ENCODE measurements at regions not wholly inside any gene's neighbourhood (a gene's known extent, or its start where the extent isn't known, plus 50 kb on each side); places are given as distances from the start of the nearest gene placed in this dataset.

DNA sequence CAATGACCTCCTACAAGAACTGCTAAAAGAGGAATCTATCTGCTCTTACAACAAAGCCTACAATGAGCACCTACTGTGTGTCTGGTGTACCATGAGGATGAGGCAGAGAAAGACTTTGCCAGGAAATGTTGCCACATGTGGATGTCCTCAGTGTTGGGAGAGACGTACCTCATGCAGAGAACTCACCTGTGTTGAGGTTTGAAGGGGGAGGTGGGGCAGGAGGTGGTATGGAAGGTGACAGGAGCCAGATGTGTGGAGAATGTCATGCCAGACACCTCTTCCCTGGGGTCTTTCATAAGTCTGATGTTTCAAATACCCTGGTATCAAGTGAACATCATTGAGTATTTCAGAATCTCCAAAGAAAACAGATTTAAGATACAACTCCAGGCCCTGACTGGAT is 220.1 kb upstream of the RNF32 start:
- Histone ChIP-seq H3K9ac (ENCODE audit: low read length) (no peak overlapping the region), H3K79me1 (replicated peaks; ENCODE audit: low read length, poor library complexity, severe bottlenecking) (no peaks in the 10 kb centered on the region), H3K27ac (ENCODE audit: low read length, poor library complexity, severe bottlenecking) (no peak overlapping the region), H2BK120ac (ENCODE audit: low read depth, low read length) (no peak overlapping the region), H2AFZ (ENCODE audit: low read depth, low read length) (no peak overlapping the region), H4K91ac (ENCODE audit: low read length) (no peak overlapping the region), H2AK5ac (ENCODE audit: low read length, severe bottlenecking) (no peak overlapping the region), H2BK5ac (ENCODE audit: low read depth, low read length, poor library complexity, severe bottlenecking) (no peak overlapping the region), H3K4me2 (ENCODE audit: low read length, poor library complexity, severe bottlenecking) (no peak overlapping the region), H3K18ac (ENCODE audit: low read depth in 1 of 2, low read length in 2 of 2) (no peak overlapping the region), H3K4me1 (ENCODE audit: control insufficient read depth, insufficient read depth, low read depth, low read length) (no peaks in the 10 kb centered on the region), H3K23ac (ENCODE audit: low read length in 2 of 2) (no peak overlapping the region), H3K27me3 (ENCODE audit: control insufficient read depth in 1 of 2, insufficient read depth in 1 of 2, low read length in 2 of 2) (no peaks in the 10 kb centered on the region), H3K9me3 (ENCODE audit: control insufficient read depth, low read length) (no peaks in the 10 kb centered on the region), H2BK15ac (ENCODE audit: low read depth, poor library complexity, severe bottlenecking) (no peak overlapping the region), H4K8ac (ENCODE audit: low read length) (no peak overlapping the region), H3K36me3 (ENCODE audit: control insufficient read depth in 1 of 2, insufficient read depth in 2 of 2, low read depth in 1 of 2, low read length in 2 of 2) (no peaks in the 10 kb centered on the region), H3K14ac (ENCODE audit: low read length in 2 of 2) (no peak overlapping the region), H3K4me3 (ENCODE audit: insufficient read depth in 1 of 2, low read depth in 1 of 2, low read length in 2 of 2) (no peak overlapping the region), H3K4ac (ENCODE audit: low read depth in 1 of 2, low read length in 2 of 2) (no peak overlapping the region), H2BK12ac (ENCODE audit: low read length in 2 of 2) (no peak overlapping the region)
- 57% methylated on average over 1 of the region's 1 CpG for WGBS
- no peak for DNase-seq

DNA sequence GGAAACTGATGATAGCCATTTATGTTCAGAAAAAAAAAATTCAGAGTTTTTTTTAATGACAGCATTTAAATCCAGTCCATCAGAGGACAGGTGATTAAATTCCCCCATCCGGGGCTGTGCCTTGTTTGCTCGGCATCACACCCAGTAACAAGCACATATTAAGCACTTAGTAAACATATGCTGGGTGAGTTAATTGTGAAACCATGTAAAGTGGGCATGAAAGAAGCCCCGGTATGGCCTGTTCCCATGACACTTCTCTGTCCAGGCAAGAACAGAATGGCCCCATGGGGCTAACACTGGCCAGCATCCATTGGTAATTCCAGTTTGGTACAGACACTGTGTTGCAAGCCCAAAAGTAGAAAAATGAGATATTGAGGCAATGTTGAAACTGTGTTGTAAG is 220.8 kb upstream of the RNF32 start:
- DNase-seq: no peak
- no peak overlapping the region for H2BK12ac ChIP-seq (ENCODE audit: low read length in 2 of 2)
- H4K8ac ChIP-seq (ENCODE audit: low read length): no peak overlapping the region
- H2BK5ac ChIP-seq (ENCODE audit: low read depth, low read length, poor library complexity, severe bottlenecking): no peak overlapping the region
- H3K4ac ChIP-seq (ENCODE audit: low read depth in 1 of 2, low read length in 2 of 2): no peak overlapping the region
- no peak overlapping the region for H3K23ac ChIP-seq (ENCODE audit: low read length in 2 of 2)
- WGBS: 72% methylated on average over 2 of the region's 3 CpGs
- H3K9me3 ChIP-seq (ENCODE audit: control insufficient read depth, low read length): no peaks in the 10 kb centered on the region
- H2BK120ac ChIP-seq (ENCODE audit: low read depth, low read length): no peak overlapping the region
- no peak overlapping the region for H3K4me3 ChIP-seq (ENCODE audit: insufficient read depth in 1 of 2, low read depth in 1 of 2, low read length in 2 of 2)
- H3K36me3 ChIP-seq (ENCODE audit: control insufficient read depth in 1 of 2, insufficient read depth in 2 of 2, low read depth in 1 of 2, low read length in 2 of 2): no peaks in the 10 kb centered on the region
- H3K14ac ChIP-seq (ENCODE audit: low read length in 2 of 2): no peak overlapping the region
- H3K9ac ChIP-seq (ENCODE audit: low read length): no peak overlapping the region
- no peaks in the 10 kb centered on the region for H3K27me3 ChIP-seq (ENCODE audit: control insufficient read depth in 1 of 2, insufficient read depth in 1 of 2, low read length in 2 of 2)
- H2AK5ac ChIP-seq (ENCODE audit: low read length, severe bottlenecking): no peak overlapping the region
- no peak overlapping the region for H2BK15ac ChIP-seq (ENCODE audit: low read depth, poor library complexity, severe bottlenecking)
- no peak overlapping the region for H3K27ac ChIP-seq (ENCODE audit: low read length, poor library complexity, severe bottlenecking)
- H3K79me1 ChIP-seq (replicated peaks; ENCODE audit: low read length, poor library complexity, severe bottlenecking): no peaks in the 10 kb centered on the region
- no peaks in the 10 kb centered on the region for H3K4me1 ChIP-seq (ENCODE audit: control insufficient read depth, insufficient read depth, low read depth, low read length)
- no peak overlapping the region for H4K91ac ChIP-seq (ENCODE audit: low read length)
- H2AFZ ChIP-seq (ENCODE audit: low read depth, low read length): no peak overlapping the region
- no peak overlapping the region for H3K4me2 ChIP-seq (ENCODE audit: low read length, poor library complexity, severe bottlenecking)
- H3K18ac ChIP-seq (ENCODE audit: low read depth in 1 of 2, low read length in 2 of 2): no peak overlapping the region

DNA sequence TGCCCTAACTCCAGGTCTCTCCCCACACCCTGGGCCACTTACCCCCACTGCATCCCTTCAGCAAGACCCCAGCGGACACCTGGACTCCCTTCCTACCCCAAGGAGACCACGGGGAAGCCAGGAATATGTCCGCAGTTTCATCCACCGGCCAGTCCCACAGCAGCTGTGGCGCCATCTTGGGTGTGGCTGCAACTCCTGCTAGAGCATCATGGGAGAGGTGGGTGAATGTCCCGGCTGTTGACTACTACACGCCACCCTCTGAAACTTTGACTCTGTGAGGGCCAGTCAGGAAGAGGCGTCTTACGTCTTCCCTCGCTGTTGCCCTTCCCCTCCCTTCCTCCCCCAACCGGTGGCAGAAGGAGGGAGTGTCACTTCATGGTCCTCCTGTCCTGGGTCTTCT is 238.3 kb upstream of the RNF32 start:
- Histone ChIP-seq H3K79me1 (replicated peaks; ENCODE audit: low read length, poor library complexity, severe bottlenecking) (no peaks in the 10 kb centered on the region), H3K27ac (ENCODE audit: low read length, poor library complexity, severe bottlenecking) (no peak overlapping the region), H3K27me3 (ENCODE audit: control insufficient read depth in 1 of 2, insufficient read depth in 1 of 2, low read length in 2 of 2) (no peaks in the 10 kb centered on the region), H2AFZ (ENCODE audit: low read depth, low read length) (no peak overlapping the region), H3K4me2 (ENCODE audit: low read length, poor library complexity, severe bottlenecking) (no peak overlapping the region), H3K9ac (ENCODE audit: low read length) (no peak overlapping the region), H4K91ac (ENCODE audit: low read length) (no peak overlapping the region), H3K4me1 (ENCODE audit: control insufficient read depth, insufficient read depth, low read depth, low read length) (no peaks in the 10 kb centered on the region), H3K36me3 (ENCODE audit: control insufficient read depth in 1 of 2, insufficient read depth in 2 of 2, low read depth in 1 of 2, low read length in 2 of 2) (no peaks in the 10 kb centered on the region), H2AK5ac (ENCODE audit: low read length, severe bottlenecking) (no peak overlapping the region), H3K9me3 (ENCODE audit: control insufficient read depth, low read length) (peaks cover 6% of the 10 kb centered on the region), H3K14ac (ENCODE audit: low read length in 2 of 2) (no peak overlapping the region), H2BK15ac (ENCODE audit: low read depth, poor library complexity, severe bottlenecking) (no peak overlapping the region), H2BK120ac (ENCODE audit: low read depth, low read length) (no peak overlapping the region), H3K18ac (ENCODE audit: low read depth in 1 of 2, low read length in 2 of 2) (no peak overlapping the region), H2BK5ac (ENCODE audit: low read depth, low read length, poor library complexity, severe bottlenecking) (no peak overlapping the region), H4K8ac (ENCODE audit: low read length) (no peak overlapping the region), H3K4me3 (ENCODE audit: insufficient read depth in 1 of 2, low read depth in 1 of 2, low read length in 2 of 2) (peak overlapping the region in 1 of 2 experiments; percentile 3), H2BK12ac (ENCODE audit: low read length in 2 of 2) (no peak overlapping the region), H3K23ac (ENCODE audit: low read length in 2 of 2) (no peak overlapping the region), H3K4ac (ENCODE audit: low read depth in 1 of 2, low read length in 2 of 2) (no peak overlapping the region)
- WGBS: 87% methylated on average over 9 of the region's 11 CpGs
- DNase-seq: no peak

DNA sequence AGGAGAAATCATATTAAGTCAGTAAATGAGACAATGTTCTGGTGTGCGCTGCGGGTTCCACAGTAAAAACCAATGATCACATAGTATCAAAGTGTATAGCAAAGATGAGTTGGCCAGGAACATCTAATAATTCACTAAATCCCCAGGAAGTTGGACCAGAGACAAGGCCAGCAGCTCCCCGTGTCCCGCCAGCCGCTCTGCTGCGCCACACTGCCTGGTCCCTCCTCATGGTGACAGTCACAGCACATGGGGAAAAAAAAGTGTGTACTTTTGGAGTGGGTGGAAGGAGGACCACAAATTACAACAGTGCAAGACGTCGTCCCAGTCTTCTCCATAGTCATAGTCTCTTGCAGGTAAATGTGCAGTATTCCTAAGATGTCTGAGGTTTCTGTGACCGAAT is 239.0 kb upstream of the RNF32 start:
- H3K9me3 ChIP-seq (ENCODE audit: control insufficient read depth, low read length): peaks cover 6% of the 10 kb centered on the region
- no peak overlapping the region for H2BK12ac ChIP-seq (ENCODE audit: low read length in 2 of 2)
- WGBS: 87% methylated on average over 7 of the region's 9 CpGs
- no peak overlapping the region for H3K4me2 ChIP-seq (ENCODE audit: low read length, poor library complexity, severe bottlenecking)
- no peak overlapping the region for H2AK5ac ChIP-seq (ENCODE audit: low read length, severe bottlenecking)
- H3K4ac ChIP-seq (ENCODE audit: low read depth in 1 of 2, low read length in 2 of 2): no peak overlapping the region
- no peak overlapping the region for H4K91ac ChIP-seq (ENCODE audit: low read length)
- no peaks in the 10 kb centered on the region for H3K27me3 ChIP-seq (ENCODE audit: control insufficient read depth in 1 of 2, insufficient read depth in 1 of 2, low read length in 2 of 2)
- H3K4me3 ChIP-seq (ENCODE audit: insufficient read depth in 1 of 2, low read depth in 1 of 2, low read length in 2 of 2): no peak overlapping the region
- H3K18ac ChIP-seq (ENCODE audit: low read depth in 1 of 2, low read length in 2 of 2): no peak overlapping the region
- H3K9ac ChIP-seq (ENCODE audit: low read length): no peak overlapping the region
- no peak overlapping the region for H3K14ac ChIP-seq (ENCODE audit: low read length in 2 of 2)
- no peak overlapping the region for H2BK5ac ChIP-seq (ENCODE audit: low read depth, low read length, poor library complexity, severe bottlenecking)
- no peak overlapping the region for H2BK120ac ChIP-seq (ENCODE audit: low read depth, low read length)
- H3K4me1 ChIP-seq (ENCODE audit: control insufficient read depth, insufficient read depth, low read depth, low read length): no peaks in the 10 kb centered on the region
- H2AFZ ChIP-seq (ENCODE audit: low read depth, low read length): no peak overlapping the region
- no peak for DNase-seq
- H3K79me1 ChIP-seq (replicated peaks; ENCODE audit: low read length, poor library complexity, severe bottlenecking): no peaks in the 10 kb centered on the region
- H2BK15ac ChIP-seq (ENCODE audit: low read depth, poor library complexity, severe bottlenecking): no peak overlapping the region
- no peaks in the 10 kb centered on the region for H3K36me3 ChIP-seq (ENCODE audit: control insufficient read depth in 1 of 2, insufficient read depth in 2 of 2, low read depth in 1 of 2, low read length in 2 of 2)
- H3K27ac ChIP-seq (ENCODE audit: low read length, poor library complexity, severe bottlenecking): no peak overlapping the region
- no peak overlapping the region for H3K23ac ChIP-seq (ENCODE audit: low read length in 2 of 2)
- H4K8ac ChIP-seq (ENCODE audit: low read length): no peak overlapping the region

All from mesenchymal stem cell (in vitro differentiated cells and primary cell).